HEK293T (cell line): ENCODE measurements at regions not wholly inside any gene's neighbourhood (a gene's known extent, or its start where the extent isn't known, plus 50 kb on each side); places are given as distances from the start of the nearest gene placed in this dataset.

Experiments
- CTCF ChIA-PET: fragments of 350-600 bp; formaldehyde crosslinking; extraction: SDS; loops from one replicate; lab custom pipeline; 2021; ENCODE audit warnings: antibody characterized with exemption, inconsistent platforms; lab: Yijun Ruan, JAX
- POLR2A ChIA-PET: fragments of 350-600 bp; formaldehyde crosslinking; extraction: SDS; loops from one replicate; lab custom pipeline; 2020; ENCODE audit warnings: antibody characterized with exemption, inconsistent platforms; lab: Yijun Ruan, JAX
- DNase-seq: peaks from one replicate; pipeline ENCODE4 v3.0.0; 2012; ENCODE audit warnings: mixed read lengths; ENCODE audit errors: extremely low spot score
- ARNT ChIP-seq: fragments of 450-650 bp; IDR thresholded peaks from 2 replicates; pipeline ENCODE4 v1.6.1; 2017; ENCODE audit warnings: mild to moderate bottlenecking
- BHLHE40 ChIP-seq: fragments of 450-650 bp; IDR thresholded peaks from 2 replicates; pipeline ENCODE4 v1.6.1; 2016; ENCODE audit warnings: mild to moderate bottlenecking, moderate library complexity, borderline replicate concordance
- CTBP1 ChIP-seq: fragments of 450-650 bp; IDR thresholded peaks from 2 replicates; pipeline ENCODE4 v1.6.1; 2016; ENCODE audit warnings: borderline replicate concordance
- ELF4 ChIP-seq: fragments of 450-650 bp; IDR thresholded peaks from 2 replicates; pipeline ENCODE4 v1.6.1; 2017; ENCODE audit warnings: antibody characterized with exemption
- FOXA1 ChIP-seq: fragments of 450-650 bp; IDR thresholded peaks from 2 replicates; pipeline ENCODE4 v1.6.1; 2016; ENCODE audit warnings: mild to moderate bottlenecking
- FOXK2 ChIP-seq: fragments of 450-650 bp; IDR thresholded peaks from 2 replicates; pipeline ENCODE4 v1.6.1; 2016; ENCODE audit warnings: mild to moderate bottlenecking
- FOXM1 ChIP-seq: fragments of 450-650 bp; IDR thresholded peaks from 2 replicates; pipeline ENCODE4 v1.6.1; 2017; ENCODE audit warnings: mild to moderate bottlenecking, borderline replicate concordance
- HDGF ChIP-seq: fragments of 450-650 bp; IDR thresholded peaks from 2 replicates; pipeline ENCODE4 v1.6.1; 2017; ENCODE audit warnings: antibody characterized with exemption, borderline replicate concordance
- L3MBTL2 ChIP-seq: fragments of 450-650 bp; conservative IDR thresholded peaks from 2 replicates; pipeline ENCODE4 v1.6.1; 2016; ENCODE audit warnings: mild to moderate bottlenecking
- LEF1 ChIP-seq: fragments of 450-650 bp; IDR thresholded peaks from 2 replicates; pipeline ENCODE4 v1.6.1; 2017; ENCODE audit warnings: mild to moderate bottlenecking, borderline replicate concordance
- NFRKB ChIP-seq: fragments of 450-650 bp; IDR thresholded peaks from 2 replicates; pipeline ENCODE4 v1.6.1; 2016; ENCODE audit warnings: mild to moderate bottlenecking, moderate library complexity
- SP1 ChIP-seq: fragments of 450-650 bp; IDR thresholded peaks from 2 replicates; pipeline ENCODE4 v1.6.1; 2017
- SUZ12 ChIP-seq: fragments of 450-650 bp; IDR thresholded peaks from 2 replicates; pipeline ENCODE4 v1.6.1; 2016; ENCODE audit warnings: mild to moderate bottlenecking
- TARDBP ChIP-seq: fragments of 450-650 bp; IDR thresholded peaks from 2 replicates; pipeline ENCODE4 v1.6.1; 2016
- ZNF384 ChIP-seq: fragments of 450-650 bp; IDR thresholded peaks from 2 replicates; pipeline ENCODE4 v1.6.1; 2016
- TF ChIP-seq, protein P1 (sequence below): fragments of 450-650 bp; IDR thresholded peaks from 2 replicates; pipeline ENCODE4 v1.6.1; 2016

DNA sequence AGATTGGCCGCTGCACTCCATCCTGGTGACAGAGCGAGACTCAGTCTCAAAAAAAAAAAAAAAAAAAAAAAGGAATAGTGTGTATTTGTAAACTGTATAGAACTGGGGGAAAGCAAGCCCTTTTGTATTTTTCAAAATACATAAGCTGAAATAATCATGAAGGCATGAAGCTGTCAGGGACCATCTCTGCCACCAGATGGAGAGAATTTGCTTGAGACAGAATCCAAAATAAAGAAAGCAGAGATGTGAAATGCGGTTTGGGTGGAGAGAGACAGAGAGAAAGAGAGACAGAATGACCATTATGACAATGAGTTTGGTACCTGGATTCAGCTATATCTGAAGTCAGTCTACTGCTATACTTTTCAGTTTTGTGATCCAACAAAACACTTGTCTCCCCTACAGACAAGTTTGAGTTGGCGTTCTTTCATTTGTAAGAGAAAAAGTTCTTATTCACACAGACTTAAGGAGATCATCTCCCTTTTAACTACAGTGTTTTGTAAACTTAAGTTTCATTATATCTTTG lies 155.7 kb upstream of the LRIG3 start:
- no peak for DNase-seq
- CTCF ChIA-PET: no interaction called here
- no peak for TF ChIP-seq ELF4
- TF ChIP-seq BHLHE40: no peak
- TF ChIP-seq ARNT: no peak
- TF ChIP-seq FOXM1: no peak
- TF ChIP-seq CTBP1: no peak
- no peak for TF ChIP-seq HDGF
- TF ChIP-seq ZNF384: no peak
- TF ChIP-seq NFRKB: no peak
- TF ChIP-seq, protein P1, sequence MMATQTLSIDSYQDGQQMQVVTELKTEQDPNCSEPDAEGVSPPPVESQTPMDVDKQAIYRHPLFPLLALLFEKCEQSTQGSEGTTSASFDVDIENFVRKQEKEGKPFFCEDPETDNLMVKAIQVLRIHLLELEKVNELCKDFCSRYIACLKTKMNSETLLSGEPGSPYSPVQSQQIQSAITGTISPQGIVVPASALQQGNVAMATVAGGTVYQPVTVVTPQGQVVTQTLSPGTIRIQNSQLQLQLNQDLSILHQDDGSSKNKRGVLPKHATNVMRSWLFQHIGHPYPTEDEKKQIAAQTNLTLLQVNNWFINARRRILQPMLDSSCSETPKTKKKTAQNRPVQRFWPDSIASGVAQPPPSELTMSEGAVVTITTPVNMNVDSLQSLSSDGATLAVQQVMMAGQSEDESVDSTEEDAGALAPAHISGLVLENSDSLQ: no peak
- TF ChIP-seq FOXA1: no peak
- TF ChIP-seq SUZ12: no peak
- TF ChIP-seq LEF1: no peak
- TF ChIP-seq TARDBP: no peak
- TF ChIP-seq FOXK2: no peak
- TF ChIP-seq SP1: no peak
- no peak for TF ChIP-seq L3MBTL2
- POLR2A ChIA-PET: interaction anchor here (1.4 kb wide), 1 partner anchor 9 kb away, joined by 3 read pairs; no protein-coding TSS in a partner anchor

DNA sequence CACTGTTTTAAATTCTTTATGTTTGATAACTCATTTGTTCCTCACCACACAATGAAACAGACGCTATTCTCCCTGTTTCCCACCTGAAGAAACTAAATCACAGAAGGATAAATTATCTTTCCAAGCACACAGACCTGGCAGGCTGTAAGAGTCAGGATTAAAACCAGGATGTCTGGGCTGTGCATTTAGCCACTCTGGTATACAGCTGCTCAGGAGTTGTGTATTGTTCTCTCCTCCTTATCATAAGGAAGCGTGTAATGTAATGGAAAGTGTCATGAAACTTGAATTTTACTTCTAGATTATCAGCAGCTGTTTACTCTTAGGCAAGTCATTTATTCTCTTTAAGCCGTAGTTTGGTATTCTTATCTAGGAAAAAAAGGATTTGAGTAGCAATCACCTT lies 154.8 kb upstream of the LRIG3 start:
- ChIA-PET CTCF (no interaction called here), POLR2A (no interaction called here)
- DNase-seq: no peak
- TF ChIP-seq ARNT (no peak), FOXA1 (no peak), ELF4 (no peak), NFRKB (no peak), FOXM1 (no peak), ZNF384 (no peak), CTBP1 (no peak), L3MBTL2 (no peak), HDGF (no peak), LEF1 (no peak), TARDBP (no peak), BHLHE40 (no peak), FOXK2 (no peak), SUZ12 (no peak)
- TF ChIP-seq, protein P1: no peak

DNA sequence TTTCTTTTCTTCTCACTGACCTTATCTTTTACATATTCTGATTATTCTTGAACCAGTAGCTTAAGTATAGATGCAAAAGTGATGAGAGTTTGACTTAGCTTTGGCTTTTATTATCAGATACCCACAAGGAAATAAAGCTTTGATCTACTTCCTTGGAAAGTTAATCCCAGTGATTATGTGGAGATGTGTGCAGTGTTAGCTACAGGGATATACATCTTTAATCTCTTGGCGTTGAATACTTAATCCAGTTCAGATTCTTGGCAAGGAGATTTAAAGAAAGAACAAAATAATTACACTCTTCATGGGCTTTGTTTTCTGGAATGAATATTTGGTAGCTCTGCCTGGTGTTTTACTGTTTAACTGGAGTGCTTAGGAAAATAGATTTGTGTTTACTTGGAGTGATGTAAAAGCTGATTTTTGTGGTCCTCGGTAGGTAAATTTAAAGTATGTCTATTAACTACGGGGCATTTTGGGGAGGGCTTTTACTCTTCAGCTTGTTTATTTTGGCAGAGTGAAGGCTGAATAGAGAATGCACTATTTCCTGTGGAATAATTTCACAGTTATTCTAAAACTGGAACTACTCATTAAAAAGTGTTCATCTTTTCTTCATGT lies 150.1 kb upstream of the LRIG3 start:
- TF ChIP-seq FOXM1 (no peak), HDGF (no peak), ARNT (no peak), ELF4 (no peak), NFRKB (no peak), FOXA1 (no peak), LEF1 (no peak), ZNF384 (no peak), BHLHE40 (no peak), SUZ12 (no peak), L3MBTL2 (no peak)
- TF ChIP-seq, protein P1: no peak
- ChIA-PET CTCF (interaction anchor here (0.7 kb wide), 1 partner anchor 9 kb away, joined by 4 read pairs; no protein-coding TSS in a partner anchor), POLR2A (no interaction called here)
- DNase-seq: no peak

DNA sequence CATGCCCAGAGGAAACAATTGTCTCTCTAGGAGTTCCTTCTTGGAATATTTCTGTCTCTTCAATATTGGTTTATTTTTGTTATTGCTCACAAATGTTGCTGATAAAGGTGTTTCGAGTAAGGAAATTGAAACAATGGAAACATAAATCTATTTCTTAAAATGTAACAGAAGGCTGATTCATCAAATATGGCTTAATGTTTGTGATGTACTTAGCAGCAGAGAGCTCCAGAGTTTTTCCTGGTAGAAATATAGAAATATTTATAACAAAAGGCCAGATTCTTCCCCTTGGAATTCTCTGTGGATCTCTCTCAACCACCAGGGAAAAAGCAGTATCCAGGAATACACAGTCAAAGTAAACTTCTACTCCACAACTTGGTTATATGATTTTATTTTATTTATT lies 149.2 kb upstream of the LRIG3 start:
- no peak for DNase-seq
- CTCF ChIA-PET: no interaction called here

DNA sequence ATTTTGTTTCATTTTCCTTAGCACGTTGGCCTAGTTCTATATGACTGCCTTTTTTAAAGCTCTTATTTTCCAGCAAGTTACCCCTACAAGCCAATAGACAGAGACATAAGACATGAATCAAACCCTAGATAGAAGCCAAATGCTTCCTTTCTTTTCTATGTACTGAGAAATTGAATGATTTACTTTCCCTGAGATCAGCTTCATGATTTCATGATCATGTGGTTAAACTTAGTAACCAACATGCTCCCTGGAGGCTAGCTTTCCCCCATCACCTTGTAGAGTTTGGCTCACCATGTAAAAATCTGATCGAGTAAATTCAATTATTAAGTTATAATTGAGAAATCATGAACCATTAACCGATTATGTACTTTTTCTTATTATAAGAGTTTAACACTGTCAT lies 148.1 kb upstream of the LRIG3 start:
- no peak for DNase-seq
- TF ChIP-seq ELF4 (no peak), LEF1 (no peak)
- ChIA-PET POLR2A (no interaction called here), CTCF (no interaction called here)

More for the DNA sequence above, 149.2 kb upstream of the LRIG3 start:
- POLR2A ChIA-PET: no interaction called here
- TF ChIP-seq L3MBTL2: no peak
- TF ChIP-seq NFRKB: no peak
- no peak for TF ChIP-seq FOXA1
- TF ChIP-seq TARDBP: no peak
- no peak for TF ChIP-seq LEF1
- no peak for TF ChIP-seq ARNT
- no peak for TF ChIP-seq FOXM1
- no peak for TF ChIP-seq FOXK2
- TF ChIP-seq HDGF: no peak
- TF ChIP-seq SP1: no peak
- TF ChIP-seq, protein P1: no peak
- no peak for TF ChIP-seq ELF4
- TF ChIP-seq ZNF384: no peak
- no peak for TF ChIP-seq SUZ12
- TF ChIP-seq CTBP1: no peak
- no peak for TF ChIP-seq BHLHE40

DNA sequence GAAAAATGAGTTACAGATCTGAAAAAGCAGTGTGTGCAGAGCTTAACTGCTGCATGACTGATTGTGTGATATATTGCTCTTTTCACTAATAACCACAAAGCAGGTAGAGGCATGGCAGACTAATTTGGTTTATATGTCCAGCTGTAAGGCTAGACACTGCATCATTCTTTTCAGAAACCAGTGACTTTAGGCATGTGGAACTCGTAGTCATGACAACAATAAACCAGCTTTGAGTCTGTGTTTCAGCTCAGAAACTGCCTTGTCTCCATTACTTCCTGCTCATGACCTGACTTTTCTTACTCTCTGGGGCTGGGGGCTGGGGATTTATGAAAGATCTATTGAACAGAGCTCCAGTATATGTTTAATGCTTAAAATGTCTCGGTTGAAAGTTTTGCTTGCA lies 146.8 kb upstream of the LRIG3 start:
- POLR2A ChIA-PET: interaction anchor here (0.9 kb wide), 1 partner anchor 10 kb away, joined by 3 read pairs; no protein-coding TSS in a partner anchor

More for the DNA sequence above, 146.8 kb upstream of the LRIG3 start:
- no peak for DNase-seq
- CTCF ChIA-PET: no interaction called here
- TF ChIP-seq SP1 (no peak), FOXA1 (no peak), NFRKB (no peak), ELF4 (no peak), TARDBP (no peak), FOXM1 (no peak), L3MBTL2 (no peak)
